Panc1 (cell line): ENCODE measurements at regions not wholly inside any gene's neighbourhood (a gene's known extent, or its start where the extent isn't known, plus 50 kb on each side); places are given as distances from the start of the nearest gene placed in this dataset.

Experiments
- POLR2AphosphoS5 ChIP-seq: IDR thresholded peaks from 2 replicates; pipeline ENCODE4 v1.6.1; 2012; ENCODE audit warnings: mild to moderate bottlenecking, low read depth, low read length, moderate library complexity
- TCF7L2 ChIP-seq: IDR thresholded peaks from 2 replicates; pipeline ENCODE4 v1.6.1; 2011; ENCODE audit warnings: mild to moderate bottlenecking, low read depth, low read length, inconsistent platforms
- TF ChIP-seq, protein P1 (sequence below): fragments of 450-650 bp; IDR thresholded peaks from 2 replicates; pipeline ENCODE4 v1.5.1; 2017; ENCODE audit warnings: mild to moderate bottlenecking

DNA sequence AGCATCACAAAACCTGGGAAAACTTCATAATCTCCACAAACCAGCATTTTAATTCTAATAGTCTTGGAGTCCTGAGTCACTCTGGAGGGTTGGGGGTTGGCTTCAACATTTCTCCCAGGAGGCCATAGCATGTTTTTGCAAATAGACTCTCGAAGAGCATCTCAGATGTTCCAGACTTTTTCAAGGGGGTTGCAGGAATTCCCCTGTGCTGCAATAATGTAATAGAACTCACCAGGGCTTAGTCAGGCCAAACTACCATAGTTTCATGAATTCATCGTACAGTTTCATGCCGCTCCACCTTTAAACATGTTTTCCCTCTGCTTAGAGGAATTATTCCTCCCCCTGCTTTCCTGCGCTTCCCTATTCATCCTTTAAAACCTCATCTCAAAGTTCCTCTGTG, 499.5 kb upstream of the KLF4 start:
- TF ChIP-seq, protein P1, sequence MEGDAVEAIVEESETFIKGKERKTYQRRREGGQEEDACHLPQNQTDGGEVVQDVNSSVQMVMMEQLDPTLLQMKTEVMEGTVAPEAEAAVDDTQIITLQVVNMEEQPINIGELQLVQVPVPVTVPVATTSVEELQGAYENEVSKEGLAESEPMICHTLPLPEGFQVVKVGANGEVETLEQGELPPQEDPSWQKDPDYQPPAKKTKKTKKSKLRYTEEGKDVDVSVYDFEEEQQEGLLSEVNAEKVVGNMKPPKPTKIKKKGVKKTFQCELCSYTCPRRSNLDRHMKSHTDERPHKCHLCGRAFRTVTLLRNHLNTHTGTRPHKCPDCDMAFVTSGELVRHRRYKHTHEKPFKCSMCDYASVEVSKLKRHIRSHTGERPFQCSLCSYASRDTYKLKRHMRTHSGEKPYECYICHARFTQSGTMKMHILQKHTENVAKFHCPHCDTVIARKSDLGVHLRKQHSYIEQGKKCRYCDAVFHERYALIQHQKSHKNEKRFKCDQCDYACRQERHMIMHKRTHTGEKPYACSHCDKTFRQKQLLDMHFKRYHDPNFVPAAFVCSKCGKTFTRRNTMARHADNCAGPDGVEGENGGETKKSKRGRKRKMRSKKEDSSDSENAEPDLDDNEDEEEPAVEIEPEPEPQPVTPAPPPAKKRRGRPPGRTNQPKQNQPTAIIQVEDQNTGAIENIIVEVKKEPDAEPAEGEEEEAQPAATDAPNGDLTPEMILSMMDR, result no peak
- TF ChIP-seq TCF7L2 (no peak), POLR2AphosphoS5 (no peak)
